ENCODE measurements at regions not wholly inside any gene's neighbourhood (a gene's known extent, or its start where the extent isn't known, plus 50 kb on each side); places are given as distances from the start of the nearest gene placed in this dataset.

- TF ChIP-seq EZH2 (optimal IDR thresholded peaks at IDR 0.05; ENCODE audit: low read depth, low read length) (no peak), CTCF (IDR thresholded peaks at IDR 0.05; ENCODE audit: low read length) (no peak)
These were observed 132.9 kb upstream of the TMEM47 start for GRCh38 chrX:34790026-34790425.
